H9 (cell line): ENCODE measurements at regions not wholly inside any gene's neighbourhood (a gene's known extent, or its start where the extent isn't known, plus 50 kb on each side); places are given as distances from the start of the nearest gene placed in this dataset.

Experiments
- DNase-seq: peaks from one replicate; pipeline ENCODE4 v3.0.0-alpha.2; 2017
- H2AFZ ChIP-seq: one replicate; pipeline ENCODE4 v1.6.1; 2013; ENCODE audit warnings: mild to moderate bottlenecking, low read length, control low read depth, moderate library complexity
- H2AK5ac ChIP-seq: 2 replicates; pipeline ENCODE4 v1.6.1; 2013; ENCODE audit warnings: low read length, control low read depth, mixed read lengths; ENCODE audit not compliant: insufficient read length
- H2BK120ac ChIP-seq: one replicate; pipeline ENCODE4 v1.6.1; 2013; ENCODE audit warnings: low read depth, mild to moderate bottlenecking, low read length, control low read depth, inconsistent platforms; ENCODE audit not compliant: poor library complexity, severe bottlenecking
- H2BK12ac ChIP-seq: 2 replicates; pipeline ENCODE4 v1.6.1; 2013; ENCODE audit warnings: low read length, control low read depth, mixed read lengths, low read depth; ENCODE audit not compliant: insufficient read length
- H2BK15ac ChIP-seq: 2 replicates; pipeline ENCODE4 v1.6.1; 2013; ENCODE audit warnings: low read depth, low read length, control low read depth
- H2BK20ac ChIP-seq: one replicate; pipeline ENCODE4 v1.6.1; 2013; ENCODE audit warnings: low read depth, mild to moderate bottlenecking, low read length, control low read depth, inconsistent platforms; ENCODE audit not compliant: poor library complexity, severe bottlenecking
- H2BK5ac ChIP-seq: 2 replicates; pipeline ENCODE4 v1.6.1; 2013; ENCODE audit warnings: low read length, control low read depth, mixed read lengths; ENCODE audit not compliant: insufficient read length
- H3K14ac ChIP-seq: 2 replicates; pipeline ENCODE4 v1.6.1; 2013; ENCODE audit warnings: low read length, control low read depth; ENCODE audit not compliant: insufficient read depth
- H3K18ac ChIP-seq: 2 replicates; pipeline ENCODE4 v1.6.1; 2013; ENCODE audit warnings: low read depth, mild to moderate bottlenecking, mixed read lengths, low read length, control low read depth; ENCODE audit not compliant: insufficient read length
- H3K23ac ChIP-seq: 2 replicates; pipeline ENCODE4 v1.6.1; 2013; ENCODE audit warnings: low read length, control low read depth, mixed read lengths, low read depth; ENCODE audit not compliant: insufficient read length
- H3K23me2 ChIP-seq: 2 replicates; pipeline ENCODE4 v1.6.1; 2013; ENCODE audit warnings: low read depth, mild to moderate bottlenecking, mixed read lengths, low read length, control low read depth; ENCODE audit not compliant: insufficient read length, poor library complexity, severe bottlenecking
- H3K27ac ChIP-seq: 2 replicates; pipeline ENCODE4 v1.5.1; 2013; ENCODE audit warnings: low read length, control low read depth, mixed read lengths, low read depth; ENCODE audit not compliant: insufficient read length
- H3K27me3 ChIP-seq: 2 replicates; pipeline ENCODE4 v1.6.1; 2013; ENCODE audit warnings: low read length, control low read depth, inconsistent platforms; ENCODE audit not compliant: insufficient read depth
- H3K4ac ChIP-seq: 2 replicates; pipeline ENCODE4 v1.6.1; 2013; ENCODE audit warnings: low read depth, mild to moderate bottlenecking, control low read depth, inconsistent platforms, low read length, moderate library complexity
- H3K4me1 ChIP-seq: 2 replicates; pipeline ENCODE4 v1.6.1; 2013; ENCODE audit warnings: low read length, control low read depth, inconsistent platforms; ENCODE audit not compliant: insufficient read depth
- H3K4me2 ChIP-seq: 2 replicates; pipeline ENCODE4 v1.6.1; 2013; ENCODE audit warnings: low read length, control low read depth, mixed read lengths; ENCODE audit not compliant: insufficient read length, insufficient read depth
- H3K56ac ChIP-seq: 2 replicates; pipeline ENCODE4 v1.6.1; 2013; ENCODE audit warnings: low read depth, mild to moderate bottlenecking, mixed read lengths, low read length, control low read depth; ENCODE audit not compliant: insufficient read length
- H3K79me1 ChIP-seq: 2 replicates; pipeline ENCODE4 v1.6.1; 2013; ENCODE audit warnings: low read depth, mild to moderate bottlenecking, moderate library complexity, low read length, control low read depth, inconsistent platforms; ENCODE audit not compliant: insufficient read depth, poor library complexity, severe bottlenecking
- H3K79me2 ChIP-seq: 2 replicates; pipeline ENCODE4 v1.6.1; 2013; ENCODE audit warnings: low read length, control low read depth, inconsistent platforms; ENCODE audit not compliant: insufficient read depth
- H3K9ac ChIP-seq: 2 replicates; pipeline ENCODE4 v1.6.1; 2013; ENCODE audit warnings: low read length, control low read depth, mixed read lengths; ENCODE audit not compliant: insufficient read length; ENCODE audit errors: extremely low read depth
- H3K9me3 ChIP-seq: one replicate; pipeline ENCODE4 v1.6.1; 2013; ENCODE audit warnings: low read depth, low read length, inconsistent platforms; ENCODE audit not compliant: control insufficient read depth
- H3T11ph ChIP-seq: one replicate; pipeline ENCODE4 v1.6.1; 2013; ENCODE audit warnings: mild to moderate bottlenecking, low read length, control low read depth, inconsistent platforms
- H4K20me1 ChIP-seq: one replicate; pipeline ENCODE4 v1.6.1; 2013; ENCODE audit not compliant: control insufficient read depth, insufficient read length, insufficient read depth
- H4K5ac ChIP-seq: 2 replicates; pipeline ENCODE4 v1.6.1; 2013; ENCODE audit warnings: low read depth, mild to moderate bottlenecking, mixed read lengths, low read length, control low read depth; ENCODE audit not compliant: insufficient read length
- H4K8ac ChIP-seq: replicated peaks from 2 replicates; pipeline ENCODE4 v1.6.1; 2013; ENCODE audit warnings: low read length, control low read depth, mixed read lengths, low read depth; ENCODE audit not compliant: insufficient read length
- H4K91ac ChIP-seq: 2 replicates; pipeline ENCODE4 v1.6.1; 2013; ENCODE audit warnings: low read depth, mild to moderate bottlenecking, moderate library complexity, mixed read lengths, low read length, control low read depth; ENCODE audit not compliant: insufficient read length
- H3K27ac Mint-ChIP-seq, 3 experiments: 2 replicates in 2 of 3; 3 replicates in 1 of 3; pipeline ENCODE4 v1.8.0; 2020 to 2021; ENCODE audit warnings: mixed read lengths in 3 of 3, mild to moderate bottlenecking in 1 of 3, moderate library complexity in 1 of 3
- H3K27me3 Mint-ChIP-seq: 2 replicates; pipeline ENCODE4 v1.8.0; 2021; ENCODE audit warnings: low read depth, mild to moderate bottlenecking, moderate library complexity, mixed read lengths
- H3K36me3 Mint-ChIP-seq, 3 experiments: 2 replicates in 2 of 3; 3 replicates in 1 of 3; pipeline ENCODE4 v1.8.0; 2020 to 2021; ENCODE audit warnings: low read depth in 3 of 3, mixed read lengths in 3 of 3; ENCODE audit not compliant: insufficient read depth in 1 of 3
- H3K4me1 Mint-ChIP-seq, 2 experiments: 2 replicates each; pipeline ENCODE4 v1.8.0; 2020; ENCODE audit warnings: mixed read lengths in 2 of 2
- H3K4me3 Mint-ChIP-seq, 2 experiments: 2 replicates in 1 of 2; 3 replicates in 1 of 2; pipeline ENCODE4 v1.8.0; 2020 to 2021; ENCODE audit warnings: mild to moderate bottlenecking in 2 of 2, mixed read lengths in 2 of 2, moderate library complexity in 1 of 2
- H3K9me3 Mint-ChIP-seq, 2 experiments: 2 replicates in 1 of 2; 3 replicates in 1 of 2; pipeline ENCODE4 v1.8.0; 2020; ENCODE audit warnings: mild to moderate bottlenecking in 2 of 2, mixed read lengths in 2 of 2, moderate library complexity in 1 of 2
- WGBS: extraction: QIAGEN DNeasy Blood & Tissue Kit; methylation state at CpG from one replicate; pipeline ENCODE4 v1.1.7; 2013; ENCODE audit warnings: missing lambda C conversion rate, low lambda C conversion rate, mixed read lengths; ENCODE audit not compliant: insufficient read length; ENCODE audit errors: extremely low coverage; 5-methylcytosine and 5-hydroxymethylcytosine counted together
- TF ChIP-seq, protein P1 (sequence below): fragments of 200-600 bp; sonication (generic); conservative IDR thresholded peaks from 3 replicates; pipeline ENCODE4 v1.8.0; 2021; ENCODE audit warnings: antibody characterized with exemption, mild to moderate bottlenecking

DNA sequence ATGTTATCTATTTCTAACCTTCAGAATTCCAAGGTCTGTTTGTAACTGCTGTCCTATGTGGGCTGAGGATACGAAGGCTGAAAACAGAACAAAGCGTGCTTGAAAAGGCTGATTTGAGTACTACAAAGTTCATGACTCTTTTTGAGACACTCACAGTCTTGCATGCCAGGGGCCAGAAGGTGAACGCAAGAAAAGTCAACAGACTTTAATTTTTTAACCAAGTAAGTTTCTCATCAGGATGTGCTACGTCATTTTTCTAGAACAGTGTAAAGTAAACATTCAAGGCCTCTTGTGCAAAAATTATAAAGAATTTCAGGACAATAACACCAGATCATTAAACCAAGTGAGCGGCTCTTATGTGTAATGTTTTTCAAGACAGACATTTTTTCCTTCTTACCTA lies 163.5 kb downstream of the COG6 start:
- Histone ChIP-seq H2BK15ac (no peak overlapping the region), H3K4me2 (no peak overlapping the region), H3K4ac (no peak overlapping the region), H3T11ph (no peak overlapping the region), H2BK20ac (no peak overlapping the region), H2AK5ac (no peak overlapping the region), H3K27me3 (no peaks in the 10 kb centered on the region), H3K4me1 (peaks cover 8% of the 10 kb centered on the region; the same call in 1 of the 2 replicates), H2AFZ (no peak overlapping the region), H3K23me2 (no peaks in the 10 kb centered on the region), H3K79me1 (no peaks in the 10 kb centered on the region), H4K8ac (no peak overlapping the region), H2BK12ac (no peak overlapping the region), H2BK5ac (no peak overlapping the region), H3K18ac (no peak overlapping the region), H3K79me2 (no peaks in the 10 kb centered on the region), H3K23ac (no peak overlapping the region), H3K9ac (no peak overlapping the region), H3K27ac (no peak overlapping the region), H4K20me1 (no peaks in the 10 kb centered on the region), H2BK120ac (no peak overlapping the region), H3K9me3 (no peaks in the 10 kb centered on the region), H4K91ac (no peak overlapping the region), H3K56ac (no peak overlapping the region), H4K5ac (no peak overlapping the region), H3K14ac (no peak overlapping the region)
- Mint-ChIP-seq H3K9me3 (no peaks in the 10 kb centered on the region), H3K36me3 (no peaks in the 10 kb centered on the region), H3K4me3 (no peak overlapping the region), H3K27me3 (no peaks in the 10 kb centered on the region), H3K4me1 (peaks cover 24 to 29% of the 10 kb centered on the region in 2 experiments), H3K27ac (no peak overlapping the region; a peak in 1 of 7 replicates)
- TF ChIP-seq, protein P1, sequence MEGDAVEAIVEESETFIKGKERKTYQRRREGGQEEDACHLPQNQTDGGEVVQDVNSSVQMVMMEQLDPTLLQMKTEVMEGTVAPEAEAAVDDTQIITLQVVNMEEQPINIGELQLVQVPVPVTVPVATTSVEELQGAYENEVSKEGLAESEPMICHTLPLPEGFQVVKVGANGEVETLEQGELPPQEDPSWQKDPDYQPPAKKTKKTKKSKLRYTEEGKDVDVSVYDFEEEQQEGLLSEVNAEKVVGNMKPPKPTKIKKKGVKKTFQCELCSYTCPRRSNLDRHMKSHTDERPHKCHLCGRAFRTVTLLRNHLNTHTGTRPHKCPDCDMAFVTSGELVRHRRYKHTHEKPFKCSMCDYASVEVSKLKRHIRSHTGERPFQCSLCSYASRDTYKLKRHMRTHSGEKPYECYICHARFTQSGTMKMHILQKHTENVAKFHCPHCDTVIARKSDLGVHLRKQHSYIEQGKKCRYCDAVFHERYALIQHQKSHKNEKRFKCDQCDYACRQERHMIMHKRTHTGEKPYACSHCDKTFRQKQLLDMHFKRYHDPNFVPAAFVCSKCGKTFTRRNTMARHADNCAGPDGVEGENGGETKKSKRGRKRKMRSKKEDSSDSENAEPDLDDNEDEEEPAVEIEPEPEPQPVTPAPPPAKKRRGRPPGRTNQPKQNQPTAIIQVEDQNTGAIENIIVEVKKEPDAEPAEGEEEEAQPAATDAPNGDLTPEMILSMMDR = no peak
- WGBS = no CpG with 5 or more reads among the region's 5 CpGs
- no peak for DNase-seq
